Fibroblast of skin of left quadriceps (primary cell): ENCODE measurements at regions not wholly inside any gene's neighbourhood (a gene's known extent, or its start where the extent isn't known, plus 50 kb on each side); places are given as distances from the start of the nearest gene placed in this dataset.
"Not testable (repeated sequence)": the region's sequence is repeated elsewhere in the genome, so short reads cannot be mapped to it uniquely, and the experiment has no call there.

Source experiments
- DNase-seq, 2 experiments: peaks; one replicate each; pipeline ENCODE4 v3.0.0-alpha.2; 2013; ENCODE audit warnings: low read depth in 2 of 2

- DNase-seq, result no peak
These were observed 674.2 kb upstream of the MANEA start for GRCh38 chr6:94902974-94903628.

DNA sequence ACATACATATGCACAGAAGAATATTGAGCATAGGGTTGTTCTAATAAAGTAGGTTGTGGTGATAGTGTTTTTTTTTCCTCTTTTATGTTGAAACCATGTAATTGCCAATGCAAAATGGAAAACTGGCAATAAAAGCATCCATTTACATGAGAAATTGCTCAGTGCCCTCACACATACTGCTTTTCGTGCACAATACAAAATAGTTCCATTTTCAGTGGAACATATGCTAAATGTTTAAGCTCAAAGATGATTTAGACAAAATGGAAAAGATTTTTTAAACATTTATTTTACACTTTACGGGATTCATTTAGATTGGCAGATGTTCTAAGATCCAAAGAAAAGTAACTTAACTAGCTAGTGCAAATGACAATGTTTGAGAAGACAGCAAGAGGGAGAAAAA, 678.1 kb upstream of the MANEA start:
- DNase-seq, result no peak

- no peak for DNase-seq
These were observed 683.0 kb upstream of the MANEA start for GRCh38 chr6:94894300-94894699.

- no peak for DNase-seq
These were observed 684.0 kb upstream of the MANEA start for GRCh38 chr6:94893327-94893726.

- not testable (repeated sequence) for DNase-seq
These were observed 703.5 kb upstream of the MANEA start for GRCh38 chr6:94873819-94874218.

DNA sequence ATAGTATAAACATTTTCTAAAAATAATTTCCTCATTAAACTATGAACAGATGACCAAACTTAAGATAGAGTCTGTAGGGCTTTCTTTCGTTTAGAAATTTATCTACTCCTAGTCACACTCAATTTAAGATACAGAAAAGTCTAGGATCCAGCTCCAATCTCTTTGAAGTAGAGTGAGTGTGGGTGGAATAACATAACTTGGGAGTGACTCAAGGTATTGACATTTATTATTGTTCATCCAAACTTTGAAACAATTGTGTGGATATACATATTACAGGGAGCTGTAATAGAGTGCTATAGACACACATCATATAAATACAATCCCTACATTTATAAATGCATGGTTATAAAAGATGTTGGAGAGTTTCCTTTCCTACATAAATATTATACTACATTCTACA, 715.2 kb upstream of the MANEA start:
- no peak for DNase-seq

DNA sequence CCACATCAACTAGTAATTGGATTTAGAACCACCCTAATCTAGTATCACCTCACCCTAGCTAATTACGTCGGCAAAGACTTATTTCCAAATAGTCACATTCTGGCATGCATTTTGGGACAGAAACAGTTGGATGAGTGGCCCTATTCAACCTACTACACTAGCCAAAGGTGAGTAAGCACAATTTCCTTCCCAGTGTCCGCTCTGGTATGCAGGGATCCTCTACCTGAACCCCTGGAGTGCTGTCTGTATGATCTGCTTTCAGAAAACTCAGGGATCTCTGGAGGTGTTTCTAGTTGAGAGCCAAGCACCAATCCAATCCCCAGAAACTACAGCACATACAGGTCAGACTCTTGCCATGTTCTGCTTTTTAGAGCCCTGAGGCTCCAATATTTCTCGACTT, 717.4 kb upstream of the MANEA start:
- no peak for DNase-seq

- not testable (repeated sequence) for DNase-seq
These were observed 720.3 kb upstream of the MANEA start for GRCh38 chr6:94856999-94857398.

GRCh38 chr6:94851329-94851728, 726.0 kb upstream of the MANEA start:
- DNase-seq, result not testable (repeated sequence)

DNA sequence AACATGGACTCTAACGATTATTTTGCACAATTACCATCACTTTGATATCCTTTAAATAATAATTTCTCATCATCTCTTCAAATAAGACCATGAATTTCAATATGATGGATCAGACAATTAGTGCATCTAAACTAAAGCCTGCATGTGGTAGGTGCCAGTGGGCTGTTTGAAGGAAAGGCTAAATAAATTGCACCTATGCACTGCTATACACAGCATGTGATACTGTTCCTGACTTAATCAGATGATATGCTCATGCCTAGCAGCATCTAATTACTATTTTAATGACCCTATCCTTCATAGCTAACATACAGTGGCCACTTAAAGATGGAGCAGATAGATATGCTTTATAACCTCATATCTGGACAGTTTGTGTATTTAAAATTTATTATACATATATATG, 731.6 kb upstream of the MANEA start:
- DNase-seq, result no peak

- no peak for DNase-seq
These were observed 742.1 kb upstream of the MANEA start for GRCh38 chr6:94835264-94835663.

- DNase-seq, result no peak
These were observed 763.5 kb upstream of the MANEA start for GRCh38 chr6:94813806-94814205.

GRCh38 chr6:94801344-94801743, 776.0 kb upstream of the MANEA start:
- DNase-seq, result no peak

DNA sequence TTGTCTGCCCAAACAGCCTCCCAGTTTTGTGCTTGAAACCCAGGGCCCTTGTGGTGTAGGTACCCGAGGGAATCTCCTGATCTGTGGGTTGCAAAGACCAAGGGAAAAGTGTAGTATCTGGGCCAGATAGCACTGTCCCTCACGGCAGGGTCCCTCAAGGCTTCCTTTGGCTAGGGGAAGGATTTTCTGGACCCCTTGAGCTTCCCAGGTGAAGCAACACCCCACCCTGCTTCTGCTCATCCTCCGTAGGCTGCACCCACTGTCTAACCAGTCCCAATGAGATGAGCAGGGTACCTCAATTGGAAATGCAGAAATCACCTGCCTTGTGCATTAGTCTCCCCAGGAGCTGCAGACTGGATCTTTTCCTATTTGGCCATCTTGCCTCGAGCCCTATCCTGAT, 791.8 kb upstream of the MANEA start:
- DNase-seq, result no peak

DNA sequence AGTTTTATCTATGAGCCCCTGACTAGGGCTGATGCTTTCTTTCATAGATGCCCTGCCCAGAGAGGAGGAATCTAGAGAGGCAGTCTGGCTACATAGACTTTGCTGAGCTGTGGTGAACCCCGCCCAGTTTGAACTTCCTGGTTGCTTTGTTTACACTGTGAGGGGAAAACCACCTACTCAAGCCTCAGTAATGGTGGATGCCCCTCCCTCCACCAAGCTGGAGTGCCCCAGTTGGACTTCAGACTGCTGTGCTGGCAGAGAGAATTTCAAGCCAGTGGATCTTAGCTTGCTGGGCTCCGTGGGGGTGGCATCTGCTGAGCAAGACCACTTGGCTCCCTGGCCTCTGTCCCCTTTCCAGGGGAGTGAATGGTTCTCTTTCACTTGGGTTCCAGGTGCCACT, 792.3 kb upstream of the MANEA start:
- not testable (repeated sequence) for DNase-seq

DNA sequence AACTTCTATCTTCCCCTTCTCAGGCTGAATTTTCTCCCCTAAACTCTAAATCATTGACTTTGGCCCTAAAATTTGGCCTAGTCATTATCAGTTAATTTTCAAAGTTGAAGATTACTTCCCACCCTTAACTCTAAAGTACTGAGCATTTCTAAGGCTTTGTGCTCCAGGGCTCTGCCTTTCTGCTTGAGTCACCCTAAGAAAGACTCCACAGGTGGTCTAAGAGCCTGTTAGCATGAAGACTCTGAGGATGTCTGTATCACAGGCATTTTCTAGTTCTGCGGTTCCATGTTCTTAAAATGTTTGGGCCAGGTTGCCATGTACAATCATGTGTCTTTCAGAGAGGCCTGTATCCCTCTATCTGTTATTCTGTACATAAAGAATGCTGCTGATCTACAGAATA, 808.1 kb upstream of the MANEA start:
- DNase-seq, result no peak

DNA sequence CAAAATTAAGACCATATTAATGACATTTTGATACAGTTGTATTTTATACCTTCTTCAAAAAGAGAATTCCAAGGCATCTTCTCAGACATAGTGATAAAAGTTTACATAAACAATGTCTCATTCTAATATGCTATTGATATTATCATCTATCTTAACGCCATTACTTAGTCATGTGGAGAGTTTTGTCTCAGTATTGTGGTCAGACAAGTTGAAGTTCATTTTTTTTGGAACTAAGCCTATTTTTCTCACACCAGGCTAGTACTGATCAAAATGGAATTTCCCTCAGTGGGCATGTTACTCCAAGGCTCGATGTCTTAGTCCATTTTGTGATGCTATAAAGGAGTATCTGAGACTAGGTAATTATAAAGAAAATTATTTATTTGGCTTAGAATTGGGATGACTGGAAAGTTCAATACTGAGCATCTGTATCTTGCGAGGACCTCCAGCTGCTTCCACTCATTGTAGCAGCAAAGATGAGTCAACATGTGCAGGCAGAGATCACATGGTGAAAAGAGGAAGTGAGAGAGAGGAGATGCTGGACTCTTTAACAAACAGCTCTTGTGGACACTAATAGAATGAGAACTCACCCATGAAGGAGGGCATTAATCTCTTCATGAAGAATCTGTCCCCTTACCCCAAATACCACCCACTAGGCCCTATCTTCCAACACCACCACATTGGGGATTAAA, 825.5 kb upstream of the MANEA start:
- no peak for DNase-seq

DNA sequence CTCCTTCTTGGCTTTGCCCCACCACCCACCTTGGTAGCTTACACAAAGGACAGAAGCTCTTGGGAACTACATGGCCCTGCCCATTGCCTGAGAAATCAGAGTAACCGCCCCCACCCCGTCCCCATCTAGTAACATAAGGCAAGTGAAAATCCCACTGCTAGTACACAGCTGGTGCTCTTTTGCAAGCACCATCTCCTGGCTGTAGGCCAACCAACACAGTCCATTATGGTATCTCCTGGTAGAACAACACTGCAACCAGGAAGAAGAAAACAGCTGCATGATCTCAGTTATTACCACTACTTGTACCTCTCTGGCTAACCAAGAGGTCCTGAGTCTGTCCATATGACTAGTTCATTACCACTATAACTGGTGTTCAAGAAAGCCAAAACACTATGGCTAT, 841.1 kb upstream of the MANEA start:
- no peak for DNase-seq

GRCh38 chr6:94735270-94735669, 842.1 kb upstream of the MANEA start:
- no peak for DNase-seq

GRCh38 chr6:94734751-94735150, 842.6 kb upstream of the MANEA start:
- DNase-seq, result no peak

DNA sequence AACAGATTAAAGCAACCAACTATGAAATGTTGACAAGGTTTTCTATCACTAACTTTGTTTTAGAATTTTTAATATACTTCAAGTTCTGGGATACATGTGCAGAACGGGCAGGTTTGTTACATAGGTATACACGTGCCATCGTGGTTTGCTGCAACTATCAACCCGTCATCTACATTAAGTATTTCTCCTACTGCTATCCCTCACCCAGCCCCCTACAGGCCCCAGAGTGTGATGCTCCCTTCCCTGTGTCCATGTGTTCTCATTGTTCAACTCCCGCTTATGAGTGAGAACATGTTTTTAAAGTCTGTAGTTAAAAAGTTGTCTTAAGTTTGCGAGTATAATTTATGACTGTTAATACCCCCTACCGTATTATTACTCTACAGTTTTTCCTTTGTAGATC, 844.3 kb upstream of the MANEA start:
- no peak for DNase-seq

- DNase-seq, result no peak
These were observed 849.6 kb upstream of the MANEA start for GRCh38 chr6:94727710-94728109.

DNA sequence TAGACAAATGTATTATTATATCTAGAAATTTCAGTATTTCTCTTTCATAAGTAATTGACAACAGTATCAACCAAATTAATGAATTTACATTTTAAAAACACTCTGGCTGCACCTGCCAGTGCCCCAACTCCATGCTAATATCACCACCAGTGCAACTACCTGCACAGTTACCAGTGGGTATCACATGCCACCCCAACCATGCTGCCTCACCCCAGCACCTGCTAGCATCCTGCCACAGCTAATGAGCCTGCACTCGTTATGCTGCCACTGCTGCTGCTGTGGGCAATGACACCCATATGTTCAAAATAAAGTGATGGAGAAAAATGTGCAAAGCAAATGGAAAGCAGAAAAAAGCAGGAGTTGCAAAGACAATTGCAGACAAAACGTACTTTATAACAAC, 855.9 kb upstream of the MANEA start:
- DNase-seq, result no peak

DNA sequence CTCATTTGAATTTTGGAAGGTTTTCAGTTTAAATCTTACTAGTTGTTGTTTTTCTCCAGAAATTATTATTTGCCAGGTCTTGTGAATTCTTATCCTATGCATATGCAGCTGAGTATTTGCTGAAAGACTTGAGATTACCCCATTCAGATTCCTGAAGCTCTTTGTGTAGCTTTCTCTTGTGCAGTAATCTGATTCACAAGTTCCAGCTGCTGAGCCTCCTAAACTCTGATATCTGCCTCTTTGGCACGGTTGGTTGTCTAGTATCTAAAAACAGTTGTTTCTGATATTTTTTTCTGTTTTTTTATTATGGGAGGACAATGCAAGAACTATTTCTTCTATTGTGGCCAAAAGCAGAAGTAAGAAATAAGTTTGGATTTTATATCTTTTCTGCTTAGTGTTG, 863.9 kb upstream of the MANEA start:
- no peak for DNase-seq
